Hepatocyte (in vitro differentiated cells): ENCODE measurements at regions not wholly inside any gene's neighbourhood (a gene's known extent, or its start where the extent isn't known, plus 50 kb on each side); places are given as distances from the start of the nearest gene placed in this dataset.

Source experiments
- EZH2 ChIP-seq: fragments of 200-600 bp; sonication (generic); IDR thresholded peaks from 2 replicates; pipeline ENCODE4 v1.6.1; 2016; ENCODE audit warnings: antibody characterized with exemption, mild to moderate bottlenecking, borderline replicate concordance
- TF ChIP-seq, protein P1 (sequence below): fragments of 200-600 bp; sonication (generic); IDR thresholded peaks from 2 replicates; pipeline ENCODE4 v1.5.1; 2016; ENCODE audit warnings: antibody characterized with exemption, mild to moderate bottlenecking; ENCODE audit not compliant: poor library complexity

DNA sequence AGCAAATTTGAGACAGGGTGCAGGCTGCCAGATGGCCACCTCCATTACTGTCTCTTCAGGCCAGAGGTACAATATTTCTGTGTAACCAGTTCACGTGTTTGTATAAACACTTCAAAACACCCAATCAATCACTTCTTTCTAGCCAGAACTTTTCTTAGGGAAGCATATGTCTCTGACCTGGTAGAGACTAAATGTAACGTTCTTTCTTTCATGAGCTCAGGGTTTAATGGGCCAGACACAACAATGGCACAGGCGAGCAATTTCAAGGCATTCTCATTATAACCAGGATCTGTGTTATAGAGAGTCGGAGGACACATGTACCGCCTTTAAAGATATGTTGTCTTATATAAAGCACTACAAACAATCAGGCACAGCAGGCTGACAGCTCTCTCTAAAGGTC lies 1846.4 kb upstream of the PIK3C3 start:
- TF ChIP-seq, protein P1, sequence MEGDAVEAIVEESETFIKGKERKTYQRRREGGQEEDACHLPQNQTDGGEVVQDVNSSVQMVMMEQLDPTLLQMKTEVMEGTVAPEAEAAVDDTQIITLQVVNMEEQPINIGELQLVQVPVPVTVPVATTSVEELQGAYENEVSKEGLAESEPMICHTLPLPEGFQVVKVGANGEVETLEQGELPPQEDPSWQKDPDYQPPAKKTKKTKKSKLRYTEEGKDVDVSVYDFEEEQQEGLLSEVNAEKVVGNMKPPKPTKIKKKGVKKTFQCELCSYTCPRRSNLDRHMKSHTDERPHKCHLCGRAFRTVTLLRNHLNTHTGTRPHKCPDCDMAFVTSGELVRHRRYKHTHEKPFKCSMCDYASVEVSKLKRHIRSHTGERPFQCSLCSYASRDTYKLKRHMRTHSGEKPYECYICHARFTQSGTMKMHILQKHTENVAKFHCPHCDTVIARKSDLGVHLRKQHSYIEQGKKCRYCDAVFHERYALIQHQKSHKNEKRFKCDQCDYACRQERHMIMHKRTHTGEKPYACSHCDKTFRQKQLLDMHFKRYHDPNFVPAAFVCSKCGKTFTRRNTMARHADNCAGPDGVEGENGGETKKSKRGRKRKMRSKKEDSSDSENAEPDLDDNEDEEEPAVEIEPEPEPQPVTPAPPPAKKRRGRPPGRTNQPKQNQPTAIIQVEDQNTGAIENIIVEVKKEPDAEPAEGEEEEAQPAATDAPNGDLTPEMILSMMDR: no peak
- TF ChIP-seq EZH2: no peak
